ENCODE measurements at regions not wholly inside any gene's neighbourhood (a gene's known extent, or its start where the extent isn't known, plus 50 kb on each side); places are given as distances from the start of the nearest gene placed in this dataset.

- Mint-ChIP-seq H3K4me1 (peaks cover 15% of the 10 kb centered on the region), H3K9me3 (peaks cover 14% of the 10 kb centered on the region)
Measured at GRCh38 chr12:91515944-91516694, 333.5 kb upstream of the DCN start.

GRCh38 chr12:91513313-91513712, 330.7 kb upstream of the DCN start:
- Mint-ChIP-seq H3K36me3 (ENCODE audit: low read depth) (no peaks in the 10 kb centered on the region), H3K27ac (no peak overlapping the region), H3K9me3 (peaks cover 6% of the 10 kb centered on the region), H3K4me1 (peaks cover 15% of the 10 kb centered on the region), H3K27me3 (ENCODE audit: low read depth, poor library complexity) (peaks cover 3% of the 10 kb centered on the region), H3K4me3 (no peak overlapping the region)
- no peak for DNase-seq
- no peak for TF ChIP-seq CTCF (IDR thresholded peaks at IDR 0.05)

More at GRCh38 chr12:91515944-91516694, 333.5 kb upstream of the DCN start:
- Mint-ChIP-seq H3K4me3 (no peak overlapping the region), H3K27me3 (ENCODE audit: low read depth, poor library complexity) (peaks cover 3% of the 10 kb centered on the region), H3K36me3 (ENCODE audit: low read depth) (no peaks in the 10 kb centered on the region), H3K27ac (no peak overlapping the region)
- DNase-seq, result no peak
- no peak for TF ChIP-seq CTCF (IDR thresholded peaks at IDR 0.05)

DNA sequence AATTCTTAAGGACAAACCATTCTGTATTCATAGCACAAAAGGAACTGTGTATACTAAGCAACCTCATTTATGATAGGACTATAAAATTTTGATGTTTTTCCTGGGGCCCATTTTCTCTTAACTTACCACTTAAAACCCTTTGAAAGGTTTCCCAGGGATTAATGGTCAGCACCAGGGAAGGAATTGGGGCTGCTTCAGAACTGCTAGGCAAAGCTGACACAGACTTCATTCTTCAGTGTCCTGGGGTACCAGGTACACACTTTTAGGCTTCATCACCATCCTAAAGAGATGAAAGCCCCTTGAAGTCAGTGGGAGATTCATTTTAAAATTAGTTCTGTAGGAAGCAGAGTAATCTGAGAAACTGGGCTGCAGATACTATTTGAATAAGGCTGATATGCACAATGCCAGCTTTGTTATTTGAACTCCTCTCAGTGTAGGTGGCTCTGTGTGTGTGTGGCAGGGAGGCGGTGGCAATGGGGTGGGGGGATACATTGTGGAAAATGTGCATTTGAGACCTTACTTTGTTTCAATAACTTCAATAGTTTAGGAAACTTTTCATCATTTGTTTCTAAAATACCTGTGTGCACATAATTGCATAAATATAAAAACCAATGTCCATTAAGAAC, 329.3 kb upstream of the DCN start:
- H3K36me3 Mint-ChIP-seq (ENCODE audit: low read depth), result no peaks in the 10 kb centered on the region
- no peak for TF ChIP-seq CTCF (IDR thresholded peaks at IDR 0.05)
- H3K27ac Mint-ChIP-seq, result no peak overlapping the region
- peaks cover 17% of the 10 kb centered on the region for H3K4me1 Mint-ChIP-seq
- no peak for DNase-seq
- H3K4me3 Mint-ChIP-seq, result no peak overlapping the region
- no peaks in the 10 kb centered on the region for H3K9me3 Mint-ChIP-seq
- no peaks in the 10 kb centered on the region for H3K27me3 Mint-ChIP-seq (ENCODE audit: low read depth, poor library complexity)

DNA sequence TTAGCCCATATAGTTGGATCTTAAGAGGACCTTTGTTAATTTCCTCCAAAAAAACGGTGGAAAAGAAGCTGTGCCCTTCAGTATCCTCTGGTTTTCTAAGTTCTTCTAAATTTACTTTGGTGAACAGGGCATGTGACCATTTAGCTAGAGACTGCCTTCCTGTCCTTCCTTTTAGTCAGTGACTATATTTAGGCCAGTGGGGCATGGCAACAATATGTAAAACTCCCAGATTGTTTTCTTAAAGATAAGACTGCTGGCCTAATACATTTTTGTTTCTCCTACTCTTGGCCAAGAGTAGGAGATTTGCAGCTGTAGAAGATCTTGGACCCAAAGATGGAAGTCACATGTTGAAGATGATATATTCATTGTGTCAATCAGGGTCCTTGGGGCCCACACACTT, 325.1 kb upstream of the DCN start:
- peaks cover 17% of the 10 kb centered on the region for H3K4me1 Mint-ChIP-seq
- TF ChIP-seq CTCF (IDR thresholded peaks at IDR 0.05), result no peak
- H3K9me3 Mint-ChIP-seq, result peaks cover 4% of the 10 kb centered on the region
- H3K36me3 Mint-ChIP-seq (ENCODE audit: low read depth), result no peaks in the 10 kb centered on the region
- H3K27me3 Mint-ChIP-seq (ENCODE audit: low read depth, poor library complexity), result no peaks in the 10 kb centered on the region
- H3K4me3 Mint-ChIP-seq, result no peak overlapping the region
- DNase-seq, result no peak
- no peak overlapping the region for H3K27ac Mint-ChIP-seq

- no peak for DNase-seq
- no peak overlapping the region for H3K4me3 Mint-ChIP-seq
- peaks cover 13% of the 10 kb centered on the region for H3K9me3 Mint-ChIP-seq
- H3K36me3 Mint-ChIP-seq (ENCODE audit: low read depth), result peaks cover 4% of the 10 kb centered on the region
- no peaks in the 10 kb centered on the region for H3K27me3 Mint-ChIP-seq (ENCODE audit: low read depth, poor library complexity)
- no peak overlapping the region for H3K27ac Mint-ChIP-seq
- H3K4me1 Mint-ChIP-seq, result peaks cover 7% of the 10 kb centered on the region
- TF ChIP-seq CTCF (IDR thresholded peaks at IDR 0.05), result no peak
Measured at GRCh38 chr12:91506452-91506851, 323.8 kb upstream of the DCN start.

DNA sequence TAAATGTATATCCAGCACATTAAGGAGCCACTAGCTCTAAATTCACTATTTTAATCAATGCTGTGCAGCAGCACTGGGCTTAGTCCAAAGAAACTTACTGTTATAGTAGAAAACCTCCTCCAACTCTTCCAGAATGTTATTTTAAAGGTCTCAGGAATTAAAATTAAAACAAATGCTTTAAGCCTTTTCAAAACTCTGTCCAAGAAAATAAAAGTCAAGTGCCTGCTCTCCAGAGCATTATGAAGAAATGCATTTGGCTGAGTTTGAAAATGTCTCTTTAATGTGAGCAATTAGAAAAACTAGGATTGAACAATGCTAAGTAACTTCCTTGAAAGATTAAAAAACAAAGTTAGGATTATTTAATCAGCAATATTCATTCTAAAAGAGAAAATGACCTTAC, 322.4 kb upstream of the DCN start:
- no peak for TF ChIP-seq CTCF (IDR thresholded peaks at IDR 0.05)
- Mint-ChIP-seq H3K4me3 (no peak overlapping the region), H3K36me3 (ENCODE audit: low read depth) (peaks cover 4% of the 10 kb centered on the region), H3K4me1 (peaks cover 7% of the 10 kb centered on the region), H3K9me3 (peaks cover 13% of the 10 kb centered on the region), H3K27ac (no peak overlapping the region), H3K27me3 (ENCODE audit: low read depth, poor library complexity) (no peaks in the 10 kb centered on the region)
- no peak for DNase-seq

Data from nephron progenitor cell (in vitro differentiated cells).